GM12873 (cell line): ENCODE measurements at regions not wholly inside any gene's neighbourhood (a gene's known extent, or its start where the extent isn't known, plus 50 kb on each side); places are given as distances from the start of the nearest gene placed in this dataset.

Experiments
- CTCF ChIP-seq: IDR thresholded peaks from 2 replicates; pipeline ENCODE4 v1.5.1; 2012; ENCODE audit warnings: low read depth, mild to moderate bottlenecking, moderate library complexity, low read length, control low read depth; ENCODE audit not compliant: insufficient read depth; ENCODE audit errors: missing control alignments

DNA sequence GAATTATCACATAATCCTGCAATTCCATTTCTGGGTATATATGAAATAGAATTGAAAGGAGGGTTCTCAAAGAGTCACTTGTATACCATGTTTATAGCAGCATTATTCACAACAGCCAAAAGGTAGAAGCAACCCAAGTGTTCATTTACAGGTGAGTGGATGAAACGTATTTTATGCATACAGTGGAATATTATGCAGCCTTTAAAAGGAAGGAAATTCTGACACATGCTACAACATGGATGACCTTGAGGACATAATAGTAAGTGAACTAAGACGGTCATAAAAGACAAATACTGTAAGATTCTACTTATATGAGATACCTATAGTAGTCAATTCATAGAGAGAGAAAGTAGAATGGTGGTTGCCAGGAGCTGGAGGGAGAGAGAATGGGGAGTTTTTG, 110.8 kb upstream of the LIPC start:
- no peak for TF ChIP-seq CTCF

DNA sequence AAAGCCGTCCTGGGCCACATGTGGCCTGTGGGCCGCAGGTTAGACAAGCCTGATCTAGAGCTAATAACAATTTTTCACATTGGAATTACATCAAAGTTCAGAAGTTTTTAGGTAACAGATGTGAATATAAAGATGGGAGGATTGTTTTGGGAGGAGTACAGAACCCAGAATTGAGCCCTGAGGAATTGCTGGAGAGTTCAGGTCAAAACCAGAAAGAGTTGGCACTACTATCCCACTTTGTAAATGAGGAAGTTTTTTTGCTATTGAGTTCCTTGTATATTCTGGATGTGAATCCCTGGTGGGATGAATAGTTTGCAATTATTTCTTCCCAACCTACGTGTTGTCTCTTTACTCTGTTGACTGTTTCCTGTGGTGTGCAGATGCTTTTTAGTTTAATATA, 109.5 kb upstream of the LIPC start:
- no peak for TF ChIP-seq CTCF

DNA sequence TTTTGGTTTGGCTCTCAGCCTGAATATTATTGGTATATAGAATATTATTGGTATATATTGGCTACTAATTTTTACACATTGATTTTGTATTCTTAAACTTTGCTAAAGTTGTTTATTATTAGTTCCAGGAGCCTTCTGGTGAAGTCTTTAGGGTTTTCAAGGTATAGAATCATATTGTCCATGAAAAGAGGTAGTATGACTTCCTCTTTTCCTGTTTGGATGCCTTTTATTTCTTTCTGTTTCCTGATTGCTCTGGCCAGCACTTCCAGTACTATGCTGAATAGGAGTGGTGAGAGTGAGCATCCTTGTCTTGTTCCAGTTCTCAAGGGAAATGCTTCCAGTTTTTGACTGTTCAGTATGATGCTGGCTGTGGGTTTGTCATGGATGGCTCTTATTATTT, 107.3 kb upstream of the LIPC start:
- no peak for TF ChIP-seq CTCF

DNA sequence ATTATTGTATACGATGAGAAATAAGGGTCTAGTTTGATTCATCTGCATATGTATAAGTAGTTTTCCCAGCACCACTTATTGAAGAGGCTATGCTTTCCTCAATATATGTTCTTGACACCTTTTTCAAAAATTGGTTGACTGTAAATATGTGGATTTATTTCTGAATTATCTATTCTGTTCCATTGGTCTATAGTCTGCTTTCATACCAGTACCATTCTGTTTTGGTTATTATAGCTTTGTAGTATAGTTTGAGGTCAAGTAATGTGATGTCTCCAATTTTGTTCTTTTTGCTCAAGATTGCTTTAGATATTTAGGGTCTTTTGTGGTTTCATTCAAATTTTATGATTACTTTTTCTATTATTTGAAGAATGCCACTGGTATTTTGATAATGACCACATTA, 103.8 kb upstream of the LIPC start:
- TF ChIP-seq CTCF, result no peak

GRCh38 chr15:58329211-58329610, 102.6 kb upstream of the LIPC start:
- TF ChIP-seq CTCF, result no peak

- TF ChIP-seq CTCF, result no peak
These were observed 101.8 kb upstream of the LIPC start for GRCh38 chr15:58329781-58330671.

DNA sequence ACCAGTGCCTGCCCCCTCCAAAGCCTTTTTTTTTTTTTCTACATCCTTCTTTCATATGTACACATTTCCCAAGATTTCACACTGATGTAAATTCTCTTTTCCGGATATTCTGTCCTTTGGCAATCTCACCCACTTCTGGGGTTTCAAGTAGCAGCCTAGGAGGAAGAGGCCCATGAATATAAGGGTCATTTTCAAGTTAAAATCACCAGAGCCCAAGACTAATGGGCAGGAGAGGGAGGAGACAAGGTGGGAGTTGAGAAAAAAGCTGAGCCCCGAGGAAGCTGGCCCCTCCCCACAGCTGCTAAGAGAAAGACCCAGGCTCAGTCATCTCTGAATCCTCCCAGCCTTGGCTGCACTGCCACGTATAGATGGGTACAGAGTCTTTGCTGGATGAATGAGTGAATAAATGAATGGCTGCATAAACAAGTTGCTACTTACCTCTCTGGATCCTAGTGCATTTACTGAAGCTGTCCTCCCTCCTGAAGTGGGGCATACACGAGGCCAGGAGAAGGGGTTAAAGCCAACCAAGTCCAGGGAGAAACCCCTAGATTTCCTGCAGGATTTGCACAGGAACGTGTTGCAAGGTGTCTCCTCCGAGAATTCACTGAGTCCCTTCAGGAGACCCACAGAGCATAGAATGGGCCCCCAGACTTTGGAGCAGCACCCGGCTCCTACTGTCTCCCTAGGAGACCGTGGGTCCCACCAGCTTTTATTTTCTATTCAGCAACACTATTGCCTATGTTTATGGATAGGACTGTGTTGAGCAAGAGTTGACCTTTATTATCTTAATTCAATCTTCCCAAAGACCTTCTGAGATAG, 100.8 kb upstream of the LIPC start:
- no peak for TF ChIP-seq CTCF
